ENCODE measurements at regions not wholly inside any gene's neighbourhood (a gene's known extent, or its start where the extent isn't known, plus 50 kb on each side); places are given as distances from the start of the nearest gene placed in this dataset.

DNA sequence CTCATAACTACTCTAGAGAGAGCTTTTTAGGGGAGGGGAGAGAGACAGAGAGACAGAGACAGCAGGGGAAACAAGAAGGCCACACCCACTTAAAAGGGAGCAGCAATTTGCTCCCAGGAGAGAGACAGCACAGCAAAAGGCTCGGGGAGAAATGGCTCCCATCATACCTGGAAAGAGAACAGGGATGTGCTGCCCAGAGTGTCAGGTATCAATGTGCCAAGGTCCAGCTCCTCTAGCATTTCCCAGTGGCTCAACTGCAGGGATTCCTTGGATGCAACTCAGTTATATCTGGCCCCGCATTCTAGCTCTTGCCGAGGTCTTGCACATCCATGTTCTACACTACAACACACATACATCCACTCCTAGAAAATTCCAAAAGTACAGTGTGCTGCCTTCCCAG lies 304.0 kb upstream of the CDYL start:
- TF ChIP-seq, protein P1, sequence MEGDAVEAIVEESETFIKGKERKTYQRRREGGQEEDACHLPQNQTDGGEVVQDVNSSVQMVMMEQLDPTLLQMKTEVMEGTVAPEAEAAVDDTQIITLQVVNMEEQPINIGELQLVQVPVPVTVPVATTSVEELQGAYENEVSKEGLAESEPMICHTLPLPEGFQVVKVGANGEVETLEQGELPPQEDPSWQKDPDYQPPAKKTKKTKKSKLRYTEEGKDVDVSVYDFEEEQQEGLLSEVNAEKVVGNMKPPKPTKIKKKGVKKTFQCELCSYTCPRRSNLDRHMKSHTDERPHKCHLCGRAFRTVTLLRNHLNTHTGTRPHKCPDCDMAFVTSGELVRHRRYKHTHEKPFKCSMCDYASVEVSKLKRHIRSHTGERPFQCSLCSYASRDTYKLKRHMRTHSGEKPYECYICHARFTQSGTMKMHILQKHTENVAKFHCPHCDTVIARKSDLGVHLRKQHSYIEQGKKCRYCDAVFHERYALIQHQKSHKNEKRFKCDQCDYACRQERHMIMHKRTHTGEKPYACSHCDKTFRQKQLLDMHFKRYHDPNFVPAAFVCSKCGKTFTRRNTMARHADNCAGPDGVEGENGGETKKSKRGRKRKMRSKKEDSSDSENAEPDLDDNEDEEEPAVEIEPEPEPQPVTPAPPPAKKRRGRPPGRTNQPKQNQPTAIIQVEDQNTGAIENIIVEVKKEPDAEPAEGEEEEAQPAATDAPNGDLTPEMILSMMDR (IDR thresholded peaks at IDR 0.05; ENCODE audit: low read depth, low read length): no peak
- TF ChIP-seq EZH2phosphoT487 (IDR thresholded peaks at IDR 0.05; ENCODE audit: low read depth): no peak
